ENCODE measurements at regions not wholly inside any gene's neighbourhood (a gene's known extent, or its start where the extent isn't known, plus 50 kb on each side); places are given as distances from the start of the nearest gene placed in this dataset.

DNA sequence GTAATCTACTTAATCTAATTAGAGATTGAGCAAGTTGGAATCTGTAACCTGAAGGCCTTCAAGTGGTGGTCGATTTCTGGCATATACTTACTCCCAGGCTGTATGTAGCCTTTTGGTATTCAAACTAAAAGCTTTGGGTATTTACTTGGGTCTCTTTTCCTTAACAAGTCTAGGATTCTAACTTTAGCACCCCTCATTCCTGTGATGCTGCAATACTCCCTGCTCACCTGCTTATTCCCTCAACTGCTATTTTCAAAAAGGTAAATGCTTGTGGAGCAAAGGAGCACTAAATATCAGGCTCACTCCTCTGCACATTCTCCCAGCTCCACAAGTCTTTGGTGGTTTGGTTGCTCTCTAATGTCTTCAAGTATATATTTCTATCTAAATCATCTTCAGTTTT, 68.0 kb upstream of the CYYR1 start:
- FAIRE-seq: no peak

DNA sequence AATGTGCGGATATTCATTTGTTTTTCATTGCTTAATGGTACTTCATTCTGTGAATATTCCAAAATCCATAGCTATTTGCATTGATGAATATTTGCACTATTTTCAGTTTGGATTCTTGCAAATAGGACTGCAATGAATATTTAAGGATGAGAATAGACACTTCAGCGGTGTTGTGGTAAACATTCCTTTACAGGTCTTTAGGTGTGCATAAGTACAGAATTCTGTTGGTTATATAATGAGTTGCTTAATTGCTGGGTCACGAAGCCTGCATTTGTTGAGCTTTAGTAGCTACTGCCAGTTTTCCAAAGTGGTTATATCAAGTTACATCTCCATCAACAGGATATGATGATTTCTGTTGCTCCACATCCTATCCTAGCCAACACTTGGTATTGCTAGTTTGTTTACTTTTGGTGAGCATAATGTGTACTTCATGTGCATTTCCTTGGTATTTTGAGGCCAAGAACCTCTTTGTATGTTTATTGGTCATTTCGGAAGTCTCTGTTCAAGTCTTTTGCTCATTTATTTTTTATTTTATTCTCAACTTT, 64.2 kb upstream of the CYYR1 start:
- FAIRE-seq: no peak

DNA sequence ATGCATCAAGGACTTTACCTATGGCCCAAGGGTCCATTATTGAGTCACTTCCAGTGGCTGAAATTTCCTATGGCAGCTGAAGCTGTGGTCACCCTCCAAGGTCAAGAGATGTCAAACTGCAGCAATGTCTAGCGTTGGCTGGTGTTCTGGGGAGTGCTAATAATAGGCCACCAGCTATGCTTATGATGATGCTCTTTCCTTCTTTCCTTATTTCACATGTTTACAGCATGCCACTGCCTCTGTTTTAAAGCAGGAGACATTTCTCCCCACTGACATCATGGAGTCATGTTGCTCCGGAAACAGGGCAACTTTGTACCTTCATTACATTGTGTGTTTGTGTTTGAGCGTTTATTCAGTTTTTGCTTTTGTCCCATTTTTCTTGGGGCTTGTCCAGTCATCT, 62.6 kb upstream of the CYYR1 start:
- no peak for FAIRE-seq

DNA sequence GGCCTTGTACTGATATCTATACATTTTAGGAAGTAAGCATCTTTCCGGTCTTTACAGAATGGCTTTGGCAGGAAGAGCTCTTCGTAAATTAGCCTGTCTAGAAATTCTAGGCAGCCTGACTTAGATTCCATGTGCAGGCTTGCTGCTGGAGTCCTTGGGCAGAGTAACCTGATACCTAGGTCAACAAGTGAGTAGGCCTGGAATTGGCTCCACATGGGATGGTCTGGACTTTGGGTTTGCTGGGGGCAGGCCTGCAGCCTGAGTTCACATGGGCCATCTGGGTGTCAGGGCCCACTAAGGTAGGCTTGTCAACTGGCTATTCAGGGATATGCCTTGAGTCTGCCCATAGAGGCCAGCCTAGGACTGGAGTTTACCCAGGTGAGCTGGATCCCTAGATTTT, 59.6 kb upstream of the CYYR1 start:
- FAIRE-seq: no peak

DNA sequence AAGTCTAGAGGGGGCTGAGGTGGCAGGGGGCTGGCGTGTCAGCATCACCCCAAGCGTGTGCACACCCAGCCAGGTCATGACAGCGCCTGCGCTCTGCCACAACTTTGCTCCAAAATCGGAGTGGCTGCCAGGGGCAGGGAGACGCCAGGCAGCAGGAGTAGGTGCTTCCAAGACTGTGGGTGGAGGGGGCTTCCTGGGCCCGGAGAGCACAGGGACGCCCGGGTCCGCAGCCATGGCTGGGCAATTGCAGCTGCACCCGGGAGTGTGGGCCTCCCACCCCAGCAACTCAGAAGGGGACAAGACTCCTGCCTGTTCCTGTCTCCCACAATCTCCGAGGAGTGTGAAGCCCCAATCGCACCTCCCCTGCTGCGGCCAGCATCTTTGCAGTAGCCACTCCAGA, 53.1 kb upstream of the CYYR1 start:
- no peak for FAIRE-seq

DNA sequence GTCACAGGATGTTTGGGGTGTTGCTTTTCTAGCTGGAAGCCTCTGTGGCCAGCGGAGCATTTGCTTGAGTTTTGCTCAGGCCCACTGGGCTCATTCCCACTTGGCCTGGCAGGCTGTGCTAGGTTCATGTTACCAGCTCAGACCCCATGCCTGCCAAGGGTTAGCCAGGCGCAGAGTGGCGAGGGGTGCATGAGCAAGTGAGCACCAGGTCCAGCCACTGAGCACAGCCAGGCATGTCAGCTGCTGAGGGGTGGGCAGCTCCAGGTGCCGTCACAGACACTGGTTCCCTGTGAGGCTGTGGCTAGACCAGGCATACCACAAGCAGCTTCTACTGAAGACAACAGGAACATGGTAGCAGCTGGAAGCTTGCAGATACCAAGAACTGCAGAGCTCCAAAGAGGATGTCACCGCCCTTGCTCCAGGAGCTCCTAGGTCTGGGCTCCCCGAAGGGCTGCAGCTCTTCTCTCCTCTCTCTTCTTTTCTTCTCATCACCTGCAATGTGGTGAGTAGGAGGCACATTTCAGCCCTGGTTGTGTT, 52.0 kb upstream of the CYYR1 start:
- FAIRE-seq: no peak

All from TTC549 (cell line).